Endothelial cell of umbilical vein (primary cell): ENCODE measurements at regions not wholly inside any gene's neighbourhood (a gene's known extent, or its start where the extent isn't known, plus 50 kb on each side); places are given as distances from the start of the nearest gene placed in this dataset.

ENCODE experiments used
- CTCF ChIP-seq, 2 donors: IDR thresholded peaks; 1 replicate in 1 of 2; 2 replicates in 1 of 2; pipeline ENCODE4 v1.5.1; 2011; ENCODE audit warnings: low read length in 2 of 2, mild to moderate bottlenecking in 2 of 2, moderate library complexity in 2 of 2, control low read depth in 1 of 2, inconsistent platforms in 1 of 2, low read depth in 1 of 2; ENCODE audit not compliant: insufficient read depth in 1 of 2; ENCODE audit errors: extremely low read depth in 1 of 2
- EZH2 ChIP-seq: IDR thresholded peaks from 2 replicates; pipeline ENCODE4 v1.6.1; 2012; ENCODE audit warnings: borderline replicate concordance, low read depth, mild to moderate bottlenecking, moderate library complexity, low read length, inconsistent platforms; ENCODE audit not compliant: severe bottlenecking
- GATA2 ChIP-seq: IDR thresholded peaks from 2 replicates; pipeline ENCODE4 v1.7.0; 2011; ENCODE audit warnings: low read depth, mild to moderate bottlenecking, moderate library complexity, mixed read lengths, low read length; ENCODE audit not compliant: insufficient read length, insufficient read depth
- MAX ChIP-seq: IDR thresholded peaks from 2 replicates; pipeline ENCODE4 v1.6.1; 2011; ENCODE audit not compliant: insufficient read depth, insufficient read length
- POLR2A ChIP-seq: IDR thresholded peaks from 2 replicates; pipeline ENCODE4 v1.6.1; 2012; ENCODE audit warnings: low read depth, mild to moderate bottlenecking, control low read depth, low read length
- POLR2AphosphoS5 ChIP-seq: IDR thresholded peaks from 2 replicates; pipeline ENCODE4 v1.6.1; 2012; ENCODE audit warnings: low read depth, mild to moderate bottlenecking, control low read depth, low read length, moderate library complexity; ENCODE audit not compliant: insufficient read depth

GRCh38 chr4:159706704-159707103, 603.8 kb downstream of the RAPGEF2 start:
- TF ChIP-seq CTCF (IDR thresholded peaks at IDR 0.05; ENCODE audit: extremely low read depth in 1 of 2, insufficient read depth in 1 of 2, low read depth in 1 of 2, low read length in 2 of 2) (no peak), EZH2 (no peak), MAX (no peak), GATA2 (no peak), POLR2A (no peak), POLR2AphosphoS5 (no peak)
